GM12892 (cell line): ENCODE measurements at regions not wholly inside any gene's neighbourhood (a gene's known extent, or its start where the extent isn't known, plus 50 kb on each side); places are given as distances from the start of the nearest gene placed in this dataset.

Experiments used
- POLR2A ChIP-seq: IDR thresholded peaks from 2 replicates; pipeline ENCODE4 v1.6.1; 2011; ENCODE audit warnings: low read depth, low read length, control low read depth
- POLR2AphosphoS5 ChIP-seq: IDR thresholded peaks from 2 replicates; pipeline ENCODE4 v1.6.1; 2011; ENCODE audit warnings: low read depth, low read length, control low read depth

DNA sequence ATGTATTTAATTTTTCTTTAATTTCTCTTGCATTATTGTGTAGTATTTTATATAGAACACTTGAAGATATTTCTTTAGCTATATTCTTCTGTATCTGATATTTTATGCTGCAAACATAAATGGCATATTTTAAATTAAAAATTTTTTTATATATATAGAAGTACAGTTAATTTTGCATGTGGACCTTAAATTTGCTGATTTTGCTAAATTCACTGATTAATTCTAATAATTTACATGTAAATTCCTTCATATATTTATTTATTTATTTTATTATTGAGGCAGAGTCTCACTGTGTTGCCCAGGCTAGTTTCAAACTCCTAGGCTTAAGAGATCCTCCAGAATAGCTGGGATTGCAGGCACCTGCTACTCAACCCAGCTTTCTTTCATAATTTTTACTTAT lies 276.9 kb downstream of the PRR16 start:
- TF ChIP-seq POLR2A (no peak), POLR2AphosphoS5 (no peak)
